ENCODE measurements at regions not wholly inside any gene's neighbourhood (a gene's known extent, or its start where the extent isn't known, plus 50 kb on each side); places are given as distances from the start of the nearest gene placed in this dataset.

- no peak for DNase-seq (ENCODE audit: extremely low read depth, low read depth)
- H3K4me3 ChIP-seq (replicated peaks; ENCODE audit: low read depth, low read length), result no peak overlapping the region
- no peak for TF ChIP-seq CTCF (IDR thresholded peaks at IDR 0.05; ENCODE audit: low read depth, low read length, missing control alignments)
Observed at GRCh38 chr2:49514201-49514600, 359.9 kb upstream of the FSHR start.

GRCh38 chr2:49490710-49491109, 336.4 kb upstream of the FSHR start:
- no peak overlapping the region for H3K4me3 ChIP-seq (replicated peaks; ENCODE audit: low read depth, low read length)
- DNase-seq (ENCODE audit: extremely low read depth, low read depth), result no peak
- TF ChIP-seq CTCF (IDR thresholded peaks at IDR 0.05; ENCODE audit: low read depth, low read length, missing control alignments), result peak; percentile 31

GRCh38 chr2:49487139-49487538, 332.8 kb upstream of the FSHR start:
- no peak for DNase-seq (ENCODE audit: extremely low read depth, low read depth)
- no peak overlapping the region for H3K4me3 ChIP-seq (replicated peaks; ENCODE audit: low read depth, low read length)
- TF ChIP-seq CTCF (IDR thresholded peaks at IDR 0.05; ENCODE audit: low read depth, low read length, missing control alignments), result no peak

- no peak for DNase-seq (ENCODE audit: extremely low read depth, low read depth)
- TF ChIP-seq CTCF (IDR thresholded peaks at IDR 0.05; ENCODE audit: low read depth, low read length, missing control alignments), result no peak
- H3K4me3 ChIP-seq (replicated peaks; ENCODE audit: low read depth, low read length), result no peak overlapping the region
Observed at GRCh38 chr2:49480520-49480919, 326.2 kb upstream of the FSHR start.

- DNase-seq (ENCODE audit: extremely low read depth, low read depth), result no peak
- no peak for TF ChIP-seq CTCF (IDR thresholded peaks at IDR 0.05; ENCODE audit: low read depth, low read length, missing control alignments)
- H3K4me3 ChIP-seq (replicated peaks; ENCODE audit: low read depth, low read length), result no peak overlapping the region
Observed at GRCh38 chr2:49465157-49465831, 311.0 kb upstream of the FSHR start.

- no peak for TF ChIP-seq CTCF (IDR thresholded peaks at IDR 0.05; ENCODE audit: low read depth, low read length, missing control alignments)
- no peak for DNase-seq (ENCODE audit: extremely low read depth, low read depth)
- no peak overlapping the region for H3K4me3 ChIP-seq (replicated peaks; ENCODE audit: low read depth, low read length)
Observed at GRCh38 chr2:49459314-49459993, 305.1 kb upstream of the FSHR start.
